PC-3 (cell line): ENCODE measurements at regions not wholly inside any gene's neighbourhood (a gene's known extent, or its start where the extent isn't known, plus 50 kb on each side); places are given as distances from the start of the nearest gene placed in this dataset.

Source experiments
- ATAC-seq: fragments of 200-7000 bp; cut with Tn5 transposase; 2 replicates; pipeline ENCODE4 v1.9.1; 2020; ENCODE audit warnings: mild to moderate bottlenecking, moderate library complexity
- BruUV-seq: library from RNA; stranded (reverse); fragments of 400-500 nt; replicated peaks from 2 replicates; lab custom pipeline; 2021; lab: Mats Ljungman, UMichigan
- CTCF ChIA-PET: fragments of 300-600 bp; sonication (Branson Sonifier 250); formaldehyde crosslinking; loops from one replicate; lab custom pipeline; 2022; ENCODE audit warnings: antibody characterized with exemption; lab: Charles Lee
- POLR2A ChIA-PET: fragments of 300-600 bp; sonication (Branson Sonifier 250); formaldehyde crosslinking; loops from one replicate; lab custom pipeline; 2022; ENCODE audit warnings: antibody characterized with exemption; ENCODE audit not compliant: unreplicated experiment; lab: Charles Lee
- DNase-seq: peaks from one replicate; pipeline ENCODE4 v3.0.0-alpha.2; 2015
- H2AFZ ChIP-seq: fragments of 300-600 bp; sonication (generic); 2 replicates; pipeline ENCODE4 v1.6.0; 2016; ENCODE audit warnings: antibody characterized with exemption, low read length
- H3F3A ChIP-seq: fragments of 300-600 bp; sonication (generic); one replicate; pipeline ENCODE4 v1.6.0; 2017; ENCODE audit warnings: antibody characterized with exemption, low read length, control low read depth, mild to moderate bottlenecking; ENCODE audit not compliant: unreplicated experiment
- H3K27ac ChIP-seq: fragments of 300-600 bp; sonication (generic); 2 replicates; pipeline ENCODE4 v1.5.1; 2016; ENCODE audit warnings: mild to moderate bottlenecking, low read length
- H3K27me3 ChIP-seq: fragments of 300-600 bp; sonication (generic); 2 replicates; pipeline ENCODE4 v1.6.1; 2016; ENCODE audit warnings: low read length, mixed read lengths
- H3K36me3 ChIP-seq: fragments of 300-600 bp; sonication (generic); 2 replicates; pipeline ENCODE4 v1.6.1; 2016; ENCODE audit warnings: low read depth, mixed run types, low read length, mixed read lengths
- H3K4me1 ChIP-seq: fragments of 300-600 bp; sonication (generic); 2 replicates; pipeline ENCODE4 v1.5.1; 2016; ENCODE audit warnings: low read length; ENCODE audit not compliant: insufficient read depth
- H3K4me2 ChIP-seq: fragments of 300-600 bp; sonication (generic); 2 replicates; pipeline ENCODE4 v1.6.0; 2016; ENCODE audit warnings: low read length
- H3K4me3 ChIP-seq: fragments of 300-600 bp; sonication (generic); 2 replicates; pipeline ENCODE4 v1.5.1; 2016; ENCODE audit warnings: mild to moderate bottlenecking, low read length, mixed read lengths
- H3K79me2 ChIP-seq: fragments of 300-600 bp; sonication (generic); 2 replicates; pipeline ENCODE4 v1.6.1; 2017; ENCODE audit warnings: low read length, mixed read lengths
- H3K9ac ChIP-seq: fragments of 300-600 bp; sonication (generic); 2 replicates; pipeline ENCODE4 v1.6.0; 2016; ENCODE audit warnings: mild to moderate bottlenecking, low read length
- H3K9me2 ChIP-seq: fragments of 300-600 bp; sonication (generic); replicated peaks from 2 replicates; pipeline ENCODE4 v1.6.1; 2016; ENCODE audit warnings: mixed run types, low read length, mixed read lengths
- H3K9me3 ChIP-seq: fragments of 300-600 bp; sonication (generic); 2 replicates; pipeline ENCODE4 v1.6.1; 2016; ENCODE audit warnings: low read length, mixed read lengths
- H4K20me1 ChIP-seq: fragments of 300-600 bp; sonication (generic); 2 replicates; pipeline ENCODE4 v1.6.1; 2016; ENCODE audit warnings: low read length, mixed read lengths
- EZH2 ChIP-seq: fragments of 300-600 bp; sonication (generic); IDR thresholded peaks from one replicate; pipeline ENCODE4 v1.6.1; 2017; ENCODE audit warnings: antibody characterized with exemption, mild to moderate bottlenecking, low read length; ENCODE audit not compliant: unreplicated experiment
- EZH2phosphoT487 ChIP-seq: fragments of 300-600 bp; sonication (generic); IDR thresholded peaks from 2 replicates; pipeline ENCODE4 v1.6.1; 2018; ENCODE audit warnings: mild to moderate bottlenecking, antibody characterized with exemption, low read length, borderline replicate concordance
- intact Hi-C: fragments of 100-400 bp; cut with micrococcal nuclease; formaldehyde crosslinking; loops from 2 replicates; pipeline ENCODE4 v1.9.0; 2023
- TF ChIP-seq, protein P1 (sequence below): fragments of 300-600 bp; sonication (generic); conservative IDR thresholded peaks from 2 replicates; pipeline ENCODE4 v1.5.1; 2017; ENCODE audit warnings: antibody characterized with exemption, low read depth, mild to moderate bottlenecking, low read length

DNA sequence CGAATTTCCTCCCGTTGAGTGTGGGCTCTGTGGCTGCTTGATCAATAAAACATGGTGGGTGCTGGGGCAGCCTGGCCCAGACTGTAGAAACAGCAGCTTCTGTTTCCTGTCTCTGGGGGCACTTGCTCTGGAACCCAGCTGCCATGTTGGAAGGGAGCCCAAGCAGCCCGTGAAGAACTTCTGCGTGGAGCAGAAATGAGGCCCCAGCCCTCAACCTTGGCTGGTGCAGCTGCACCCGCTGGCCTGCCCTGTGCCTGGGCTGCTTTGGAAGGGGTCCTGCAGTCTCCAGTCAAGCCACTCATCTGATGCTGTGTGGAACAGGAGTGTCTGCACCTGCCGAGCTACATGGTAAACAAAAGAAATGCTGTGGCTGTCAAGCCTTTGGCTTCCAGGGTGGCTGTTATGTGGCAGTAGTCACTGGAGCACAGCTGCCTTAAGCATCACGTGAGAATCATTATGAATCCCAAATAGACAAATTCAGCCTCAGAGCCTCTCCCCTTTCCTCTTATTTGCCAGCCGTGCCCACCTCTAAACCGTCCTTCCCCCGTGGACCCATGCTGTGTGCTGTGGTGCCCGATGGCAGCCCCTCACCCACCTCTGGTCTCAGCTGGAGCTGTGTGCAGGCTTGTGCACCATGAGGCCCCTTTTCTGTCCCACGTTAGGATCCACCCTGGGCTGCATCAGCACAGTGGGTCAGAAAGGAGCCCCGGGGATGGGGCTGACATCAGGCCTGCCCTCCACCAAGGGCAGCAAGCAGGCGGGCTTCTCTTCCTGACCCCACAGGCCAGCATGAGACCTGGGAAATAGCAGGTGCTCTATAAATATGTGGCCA is 134.0 kb upstream of the HDAC4 start:
- ChIA-PET CTCF (no interaction called here), POLR2A (no interaction called here)
- H4K20me1 ChIP-seq = no peaks in the 10 kb centered on the region
- H3K4me2 ChIP-seq = no peak overlapping the region
- no peak for ATAC-seq
- peaks cover 53% of the 10 kb centered on the region for H3K27me3 ChIP-seq
- DNase-seq = no peak
- H3K79me2 ChIP-seq = no peaks in the 10 kb centered on the region
- no peaks in the 10 kb centered on the region for H3F3A ChIP-seq
- H3K9me2 ChIP-seq = no peaks in the 10 kb centered on the region
- H3K36me3 ChIP-seq = no peaks in the 10 kb centered on the region
- no peak overlapping the region for H3K27ac ChIP-seq
- H3K4me1 ChIP-seq = no peaks in the 10 kb centered on the region
- no peak overlapping the region for H3K9ac ChIP-seq
- no peak overlapping the region for H3K4me3 ChIP-seq
- intact Hi-C loops = no loop called here
- H2AFZ ChIP-seq = no peak overlapping the region
- H3K9me3 ChIP-seq = no peaks in the 10 kb centered on the region
- no TSS peak for BruUV-seq
- TF ChIP-seq, protein P1, sequence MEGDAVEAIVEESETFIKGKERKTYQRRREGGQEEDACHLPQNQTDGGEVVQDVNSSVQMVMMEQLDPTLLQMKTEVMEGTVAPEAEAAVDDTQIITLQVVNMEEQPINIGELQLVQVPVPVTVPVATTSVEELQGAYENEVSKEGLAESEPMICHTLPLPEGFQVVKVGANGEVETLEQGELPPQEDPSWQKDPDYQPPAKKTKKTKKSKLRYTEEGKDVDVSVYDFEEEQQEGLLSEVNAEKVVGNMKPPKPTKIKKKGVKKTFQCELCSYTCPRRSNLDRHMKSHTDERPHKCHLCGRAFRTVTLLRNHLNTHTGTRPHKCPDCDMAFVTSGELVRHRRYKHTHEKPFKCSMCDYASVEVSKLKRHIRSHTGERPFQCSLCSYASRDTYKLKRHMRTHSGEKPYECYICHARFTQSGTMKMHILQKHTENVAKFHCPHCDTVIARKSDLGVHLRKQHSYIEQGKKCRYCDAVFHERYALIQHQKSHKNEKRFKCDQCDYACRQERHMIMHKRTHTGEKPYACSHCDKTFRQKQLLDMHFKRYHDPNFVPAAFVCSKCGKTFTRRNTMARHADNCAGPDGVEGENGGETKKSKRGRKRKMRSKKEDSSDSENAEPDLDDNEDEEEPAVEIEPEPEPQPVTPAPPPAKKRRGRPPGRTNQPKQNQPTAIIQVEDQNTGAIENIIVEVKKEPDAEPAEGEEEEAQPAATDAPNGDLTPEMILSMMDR = no peak
- TF ChIP-seq EZH2phosphoT487 (no peak), EZH2 (no peak)

DNA sequence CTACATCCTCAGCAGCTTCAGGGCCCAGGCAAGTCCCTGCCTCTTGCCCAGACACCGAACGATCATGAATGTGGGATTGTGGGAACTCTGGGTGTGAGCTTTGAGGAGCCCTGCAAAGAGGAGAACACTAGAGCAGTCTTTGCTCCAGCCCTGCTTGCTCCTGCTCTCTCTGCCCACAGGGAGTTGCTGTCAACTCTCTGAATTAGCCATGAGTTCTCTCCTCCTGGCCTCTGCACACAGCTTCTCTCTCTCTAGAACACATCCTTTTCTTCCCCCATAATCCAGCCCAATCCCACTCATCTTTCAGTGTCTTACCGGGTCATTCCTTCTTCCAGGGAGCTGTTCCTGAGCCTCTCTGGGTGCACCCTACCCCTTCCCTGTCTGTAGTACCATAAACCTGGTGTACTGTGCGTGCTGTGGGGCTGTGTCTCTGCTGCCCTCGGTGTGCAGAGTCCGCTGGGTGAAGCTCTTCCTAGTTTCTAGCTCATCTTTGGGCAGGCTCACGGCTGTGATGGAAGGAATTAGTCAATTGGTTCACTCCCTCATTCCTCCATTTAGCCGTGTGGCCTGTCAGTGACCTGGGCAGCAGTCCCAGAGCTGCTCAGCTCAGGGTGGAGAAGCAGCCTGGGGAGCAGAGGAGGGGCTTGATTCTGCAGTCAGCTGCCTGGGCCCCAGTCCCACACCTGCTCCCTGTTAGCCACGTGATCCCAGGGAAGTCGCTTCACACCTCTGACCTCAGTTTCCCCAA is 132.9 kb upstream of the HDAC4 start:
- ChIA-PET POLR2A (no interaction called here), CTCF (no interaction called here)
- no TSS peak for BruUV-seq
- no peak for DNase-seq
- Histone ChIP-seq H3K9me3 (no peaks in the 10 kb centered on the region), H2AFZ (no peak overlapping the region), H3K36me3 (no peaks in the 10 kb centered on the region), H3K9me2 (no peaks in the 10 kb centered on the region), H3F3A (no peaks in the 10 kb centered on the region), H3K27ac (no peak overlapping the region), H3K9ac (no peak overlapping the region), H3K4me3 (no peak overlapping the region), H3K4me1 (no peaks in the 10 kb centered on the region), H4K20me1 (no peaks in the 10 kb centered on the region), H3K4me2 (no peak overlapping the region), H3K27me3 (peaks cover 44% of the 10 kb centered on the region), H3K79me2 (no peaks in the 10 kb centered on the region)
- intact Hi-C loops = no loop called here
- no peak for ATAC-seq
- no peak for TF ChIP-seq EZH2
- no peak for TF ChIP-seq EZH2phosphoT487
- TF ChIP-seq, protein P1 = no peak

DNA sequence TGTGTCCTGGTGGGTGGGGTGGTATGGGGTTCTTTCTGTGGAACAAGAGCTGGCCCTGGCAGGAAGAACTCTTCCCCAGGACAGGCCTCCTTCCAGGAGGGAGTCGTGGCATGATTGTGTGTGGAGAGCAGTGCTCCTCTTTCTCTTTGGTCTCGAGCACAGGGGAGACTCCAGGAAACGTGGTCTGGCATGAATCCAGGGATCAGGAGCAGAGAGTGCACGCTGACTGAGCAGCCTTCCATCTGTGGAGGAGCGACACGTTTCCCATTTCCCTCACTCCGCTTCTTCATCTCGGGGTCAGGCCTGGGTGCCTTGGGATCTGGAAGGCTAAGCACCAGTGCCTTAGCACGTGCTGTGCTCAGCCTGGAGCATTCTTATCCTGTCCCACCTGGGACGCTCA is 132.0 kb upstream of the HDAC4 start:
- no peaks in the 10 kb centered on the region for H3K9me2 ChIP-seq
- H4K20me1 ChIP-seq = no peaks in the 10 kb centered on the region
- H3K9ac ChIP-seq = no peak overlapping the region
- H3K4me2 ChIP-seq = no peak overlapping the region
- intact Hi-C loops = no loop called here
- BruUV-seq = no TSS peak
- no peaks in the 10 kb centered on the region for H3K79me2 ChIP-seq
- H3K4me3 ChIP-seq = no peak overlapping the region
- peaks cover 41% of the 10 kb centered on the region for H3K27me3 ChIP-seq
- no peaks in the 10 kb centered on the region for H3K9me3 ChIP-seq
- no peaks in the 10 kb centered on the region for H3K4me1 ChIP-seq
- no peak overlapping the region for H2AFZ ChIP-seq
- H3F3A ChIP-seq = no peaks in the 10 kb centered on the region
- TF ChIP-seq EZH2phosphoT487 (no peak), EZH2 (no peak)
- TF ChIP-seq, protein P1 = no peak
- H3K36me3 ChIP-seq = no peaks in the 10 kb centered on the region
- CTCF ChIA-PET = no interaction called here
- H3K27ac ChIP-seq = no peak overlapping the region
- no peak for DNase-seq
- no peak for ATAC-seq
- POLR2A ChIA-PET = no interaction called here
